Prostate gland (tissue), 2 donors: ENCODE measurements at regions not wholly inside any gene's neighbourhood (a gene's known extent, or its start where the extent isn't known, plus 50 kb on each side); places are given as distances from the start of the nearest gene placed in this dataset.

ENCODE experiments used
- DNase-seq: peaks from one replicate; pipeline ENCODE4 v3.0.0-alpha.2; 2019; ENCODE audit warnings: low spot score
- H3K27ac ChIP-seq, 2 donors: fragments of 200-600 bp; sonication (generic); 2 replicates each; pipeline ENCODE4 v1.5.1; 2017 to 2019
- H3K27me3 ChIP-seq: fragments of 200-600 bp; sonication (generic); replicated peaks from 2 replicates; pipeline ENCODE4 v1.5.1; 2019; ENCODE audit not compliant: insufficient read depth
- H3K36me3 ChIP-seq, 2 donors: fragments of 200-600 bp; sonication (generic); 1 replicate in 1 of 2; 2 replicates in 1 of 2; pipeline versions ENCODE4 v1.5.1 to v1.8.1; 2017 to 2019
- H3K4me1 ChIP-seq: fragments of 200-600 bp; sonication (generic); replicated peaks from 2 replicates; pipeline ENCODE4 v1.5.1; 2019
- H3K4me3 ChIP-seq, 2 donors: fragments of 200-600 bp; sonication (generic); 2 replicates each; pipeline ENCODE4 v1.5.1; 2017 to 2019
- H3K9me3 ChIP-seq: fragments of 200-600 bp; sonication (generic); 2 replicates; pipeline ENCODE4 v1.5.1; 2017
- POLR2A ChIP-seq: fragments of 450-650 bp; IDR thresholded peaks from one replicate; pipeline ENCODE4 v1.6.1; 2016; ENCODE audit warnings: antibody characterized with exemption, mild to moderate bottlenecking
- POLR2AphosphoS5 ChIP-seq: sonication (generic); formaldehyde crosslinking; IDR thresholded peaks from one replicate; pipeline ENCODE4 v1.6.1; 2017; ENCODE audit warnings: antibody characterized with exemption
- WGBS: methylation state at CpG from one replicate; pipeline ENCODE4 v1.1.5; 2018; 5-methylcytosine and 5-hydroxymethylcytosine counted together
- intact Hi-C: fragments of 100-400 bp; cut with DNase I; formaldehyde crosslinking; loops from one replicate; pipeline ENCODE4 v1.14.2; 2022
- TF ChIP-seq, protein P1 (sequence below), 4 experiments: fragments of 200-600 bp in 2 of 4; fragments of 450-650 bp in 2 of 4; sonication (generic) in 2 of 4; IDR thresholded peaks; 1 replicate in 3 of 4; 2 replicates in 1 of 4; pipeline ENCODE4 v1.5.1; 2016 to 2019; ENCODE audit warnings: antibody characterized with exemption in 4 of 4, mild to moderate bottlenecking in 2 of 4, moderate library complexity in 2 of 4

GRCh38 chr5:24325306-24325832, 319.4 kb downstream of the CDH10 start:
- Histone ChIP-seq H3K4me1 (no peaks in the 10 kb centered on the region), H3K9me3 (no peaks in the 10 kb centered on the region), H3K27ac (no peak overlapping the region), H3K27me3 (no peaks in the 10 kb centered on the region), H3K4me3 (no peak overlapping the region), H3K36me3 (no peaks in the 10 kb centered on the region)
- no peak for DNase-seq
- no peak for TF ChIP-seq POLR2AphosphoS5
- TF ChIP-seq, protein P1, sequence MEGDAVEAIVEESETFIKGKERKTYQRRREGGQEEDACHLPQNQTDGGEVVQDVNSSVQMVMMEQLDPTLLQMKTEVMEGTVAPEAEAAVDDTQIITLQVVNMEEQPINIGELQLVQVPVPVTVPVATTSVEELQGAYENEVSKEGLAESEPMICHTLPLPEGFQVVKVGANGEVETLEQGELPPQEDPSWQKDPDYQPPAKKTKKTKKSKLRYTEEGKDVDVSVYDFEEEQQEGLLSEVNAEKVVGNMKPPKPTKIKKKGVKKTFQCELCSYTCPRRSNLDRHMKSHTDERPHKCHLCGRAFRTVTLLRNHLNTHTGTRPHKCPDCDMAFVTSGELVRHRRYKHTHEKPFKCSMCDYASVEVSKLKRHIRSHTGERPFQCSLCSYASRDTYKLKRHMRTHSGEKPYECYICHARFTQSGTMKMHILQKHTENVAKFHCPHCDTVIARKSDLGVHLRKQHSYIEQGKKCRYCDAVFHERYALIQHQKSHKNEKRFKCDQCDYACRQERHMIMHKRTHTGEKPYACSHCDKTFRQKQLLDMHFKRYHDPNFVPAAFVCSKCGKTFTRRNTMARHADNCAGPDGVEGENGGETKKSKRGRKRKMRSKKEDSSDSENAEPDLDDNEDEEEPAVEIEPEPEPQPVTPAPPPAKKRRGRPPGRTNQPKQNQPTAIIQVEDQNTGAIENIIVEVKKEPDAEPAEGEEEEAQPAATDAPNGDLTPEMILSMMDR (IDR thresholded peaks at IDR 0.05): no peak
- TF ChIP-seq POLR2A: no peak
- intact Hi-C loops: no loop called here
- 91% methylated on average over 1 of the region's 1 CpG for whole genome bisulfite sequencing

- intact Hi-C loops: no loop called here
- H3K4me3 ChIP-seq: no peak overlapping the region
- TF ChIP-seq POLR2A (no peak), POLR2AphosphoS5 (no peak)
- TF ChIP-seq, protein P1 (IDR thresholded peaks at IDR 0.05): no peak
Observed at GRCh38 chr5:24331531-24331930, 313.2 kb downstream of the CDH10 start.

DNA sequence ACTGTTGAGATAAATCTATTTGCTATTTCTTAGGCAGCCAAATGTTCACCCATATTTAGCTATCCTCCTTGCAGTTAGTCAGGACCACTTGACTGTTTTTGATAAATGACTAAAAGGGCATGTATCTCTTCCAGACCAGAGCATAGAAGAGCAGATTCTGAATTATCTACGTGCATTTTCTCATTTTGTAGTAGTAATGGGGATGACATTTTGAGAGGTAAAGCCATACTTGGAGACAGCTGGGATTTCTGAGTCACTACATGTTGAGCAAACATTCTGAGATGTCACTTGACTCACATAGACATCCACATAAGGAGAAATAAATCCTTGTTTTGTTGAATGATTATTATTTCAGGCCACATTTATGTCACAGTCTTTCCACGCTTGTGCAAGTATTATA, 297.6 kb downstream of the CDH10 start:
- H3K27ac ChIP-seq: no peak overlapping the region
- no peaks in the 10 kb centered on the region for H3K27me3 ChIP-seq
- intact Hi-C loops: no loop called here
- 82% methylated on average over 2 of the region's 2 CpGs for WGBS
- no peaks in the 10 kb centered on the region for H3K36me3 ChIP-seq
- DNase-seq: no peak
- no peaks in the 10 kb centered on the region for H3K4me1 ChIP-seq
- no peak overlapping the region for H3K4me3 ChIP-seq
- TF ChIP-seq, protein P1 (IDR thresholded peaks at IDR 0.05): no peak
- no peak for TF ChIP-seq POLR2A
- no peak for TF ChIP-seq POLR2AphosphoS5
- no peaks in the 10 kb centered on the region for H3K9me3 ChIP-seq

More at GRCh38 chr5:24331531-24331930, 313.2 kb downstream of the CDH10 start:
- Histone ChIP-seq H3K9me3 (no peaks in the 10 kb centered on the region), H3K36me3 (no peaks in the 10 kb centered on the region), H3K4me1 (no peaks in the 10 kb centered on the region), H3K27me3 (no peaks in the 10 kb centered on the region), H3K27ac (no peak overlapping the region)
- no peak for DNase-seq

- no peaks in the 10 kb centered on the region for H3K4me1 ChIP-seq
- no peaks in the 10 kb centered on the region for H3K27me3 ChIP-seq
- no peak for TF ChIP-seq POLR2AphosphoS5
- TF ChIP-seq, protein P1 (IDR thresholded peaks at IDR 0.05): no peak
- intact Hi-C loops: no loop called here
- DNase-seq: no peak
- no peaks in the 10 kb centered on the region for H3K9me3 ChIP-seq
- H3K36me3 ChIP-seq: no peaks in the 10 kb centered on the region
- H3K27ac ChIP-seq: no peak overlapping the region
- WGBS: 82% methylated on average over 7 of the region's 7 CpGs
- no peak overlapping the region for H3K4me3 ChIP-seq
Observed at GRCh38 chr5:24351285-24351684, 293.5 kb downstream of the CDH10 start.

DNA sequence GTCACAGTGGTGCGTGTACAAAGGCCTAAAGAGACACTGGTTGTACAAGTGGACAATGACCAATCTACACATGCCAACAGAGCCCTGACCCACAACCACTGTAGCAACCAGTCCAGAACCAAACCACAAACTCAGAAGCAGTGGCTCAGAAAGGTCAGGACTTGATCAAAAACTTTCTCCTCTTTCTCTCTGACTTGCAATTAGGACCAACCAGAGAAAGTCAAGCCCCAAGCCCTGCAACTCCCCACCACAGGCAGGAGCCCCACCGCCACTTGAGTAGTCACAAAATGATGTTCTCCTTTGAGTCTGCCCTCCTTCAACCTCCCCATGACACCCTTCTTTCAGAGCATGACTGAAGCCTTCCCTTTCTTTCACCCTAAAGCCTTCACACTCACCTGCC, 291.8 kb downstream of the CDH10 start:
- H3K4me1 ChIP-seq: no peaks in the 10 kb centered on the region
- DNase-seq: no peak
- no peaks in the 10 kb centered on the region for H3K9me3 ChIP-seq
- WGBS: 96% methylated on average over 2 of the region's 2 CpGs
- TF ChIP-seq POLR2AphosphoS5: no peak
- no peak for TF ChIP-seq POLR2A
- TF ChIP-seq, protein P1 (IDR thresholded peaks at IDR 0.05): no peak
- intact Hi-C loops: no loop called here
- no peak overlapping the region for H3K27ac ChIP-seq
- H3K27me3 ChIP-seq: no peaks in the 10 kb centered on the region
- H3K4me3 ChIP-seq: no peak overlapping the region
- H3K36me3 ChIP-seq: no peaks in the 10 kb centered on the region
